HepG2 (cell line): ENCODE measurements at regions not wholly inside any gene's neighbourhood (a gene's known extent, or its start where the extent isn't known, plus 50 kb on each side); places are given as distances from the start of the nearest gene placed in this dataset.

Experiments
- ATAC-seq: fragments of 200-7000 bp; cut with Tn5 transposase; 3 replicates; pipeline ENCODE4 v1.9.1; 2020; ENCODE audit warnings: mild to moderate bottlenecking, moderate library complexity
- BruUV-seq: library from RNA; stranded (reverse); fragments of 400-500 nt; replicated peaks from 2 replicates; lab custom pipeline; 2021; lab: Mats Ljungman, UMichigan
- CTCF ChIA-PET: fragments of 300-600 bp; formaldehyde crosslinking; extraction: SDS; loops from one replicate; lab custom pipeline; 2021; ENCODE audit warnings: low total read pairs, inconsistent platforms, low intra/inter-chr PET ratio; lab: Yijun Ruan, JAX
- POLR2A ChIA-PET: fragments of 350-600 bp; sonication (Branson Sonifier 250); formaldehyde crosslinking; loops from one replicate; lab custom pipeline; 2020; ENCODE audit warnings: antibody characterized with exemption, inconsistent platforms; lab: Yijun Ruan, JAX
- DNase-seq: peaks from one replicate; pipeline ENCODE4 v3.0.0-alpha.2; 2015; ENCODE audit warnings: low spot score
- FAIRE-seq: peaks from 3 replicates; lab custom pipeline; 2011; peaks lifted over from hg19 to GRCh38; lab: Jason Lieb, UNC
- H2AFZ ChIP-seq: one replicate; pipeline ENCODE4 v1.6.1; 2011; ENCODE audit warnings: low read length, inconsistent platforms
- H3K27ac ChIP-seq: fragments of 300-600 bp; 3 replicates; pipeline ENCODE4 v1.8.0; 2011; ENCODE audit warnings: mixed run types, mild to moderate bottlenecking, mixed read lengths, low read length, inconsistent platforms; ENCODE audit not compliant: insufficient read depth; ENCODE audit errors: extremely low read length
- H3K27me3 ChIP-seq, 2 experiments: fragments of 200-600 bp in 1 of 2; 2 replicates in 1 of 2; 3 replicates in 1 of 2; pipeline versions ENCODE4 v1.6.0 to v1.8.0; 2011; ENCODE audit warnings: low read length in 2 of 2, mild to moderate bottlenecking in 2 of 2, moderate library complexity in 2 of 2, inconsistent platforms in 1 of 2; ENCODE audit not compliant: insufficient read depth in 2 of 2, control insufficient read depth in 1 of 2
- H3K36me3 ChIP-seq, 2 experiments: fragments of 200-600 bp in 1 of 2; replicated peaks in 1 of 2; 2 replicates in 1 of 2; 3 replicates in 1 of 2; pipeline versions ENCODE4 v1.5.1 to v1.8.0; 2011; ENCODE audit warnings: low read length in 2 of 2, inconsistent platforms in 1 of 2; ENCODE audit not compliant: insufficient read depth in 2 of 2, control insufficient read depth in 1 of 2
- H3K4me1 ChIP-seq: 2 replicates; pipeline ENCODE4 v1.5.1; 2012; ENCODE audit warnings: low read length, inconsistent platforms; ENCODE audit not compliant: insufficient read depth
- H3K4me2 ChIP-seq: 2 replicates; pipeline ENCODE4 v1.6.0; 2011; ENCODE audit warnings: low read depth, low read length, inconsistent platforms
- H3K4me3 ChIP-seq, 3 experiments: fragments of 200-600 bp in 1 of 3; sonication (generic), shearing (Covaris generic) in 1 of 3; replicated peaks in 1 of 3; 2 replicates each; pipeline ENCODE4 v1.5.1; 2011 to 2016; ENCODE audit warnings: low read length in 3 of 3, inconsistent platforms in 2 of 3, low read depth in 2 of 3, mild to moderate bottlenecking in 2 of 3, control low read depth in 1 of 3, mixed read lengths in 1 of 3; ENCODE audit not compliant: insufficient read depth in 1 of 3
- H3K79me2 ChIP-seq: one replicate; pipeline ENCODE4 v1.6.1; 2011; ENCODE audit warnings: low read length, inconsistent platforms; ENCODE audit not compliant: insufficient read depth
- H3K9ac ChIP-seq: 2 replicates; pipeline ENCODE4 v1.6.0; 2011; ENCODE audit warnings: mild to moderate bottlenecking, low read depth, low read length, inconsistent platforms; ENCODE audit not compliant: insufficient read depth
- H3K9me3 ChIP-seq: 2 replicates; pipeline ENCODE4 v1.5.1; 2012; ENCODE audit warnings: mild to moderate bottlenecking, low read length
- H4K20me1 ChIP-seq: 2 replicates; pipeline ENCODE4 v1.6.0; 2011; ENCODE audit warnings: inconsistent platforms, mild to moderate bottlenecking, low read length, moderate library complexity; ENCODE audit not compliant: insufficient read depth
- JUN ChIP-seq: sonication (generic); formaldehyde crosslinking; IDR thresholded peaks from 2 replicates; pipeline ENCODE4 v1.4.0; 2020; ENCODE audit warnings: mild to moderate bottlenecking, missing genetic modification reagents
- SRF ChIP-seq: IDR thresholded peaks from 2 replicates; pipeline ENCODE4 v1.6.1; 2011; ENCODE audit warnings: mild to moderate bottlenecking, low read depth, low read length, moderate library complexity
- ZNF530 ChIP-seq: sonication (generic); formaldehyde crosslinking; IDR thresholded peaks from 2 replicates; pipeline ENCODE4 v1.5.0; 2020; ENCODE audit warnings: low read depth, mild to moderate bottlenecking, missing genetic modification reagents
- WGBS: methylation state at CpG from one replicate; pipeline ENCODE4 v1.1.6; 2017; ENCODE audit warnings: low lambda C conversion rate; 5-methylcytosine and 5-hydroxymethylcytosine counted together
- in situ Hi-C: cut with HindIII; loops from 2 replicates; pipeline ENCODE4 v1.10.0; 2017; ENCODE audit warnings: low pct_unique_long_range_greater_than_20kb; ENCODE audit not compliant: extremely low pct_ligation_motif_present
- intact Hi-C: fragments of 100-400 bp; cut with micrococcal nuclease; formaldehyde crosslinking; loops from one replicate; pipeline ENCODE4 v1.10.0; 2022; ENCODE audit not compliant: unreplicated experiment
- TF ChIP-seq, protein P1 (sequence below): sonication (generic); formaldehyde crosslinking; IDR thresholded peaks from 2 replicates; pipeline ENCODE4 v1.8.0; 2022; ENCODE audit warnings: missing genetic modification reagents, mild to moderate bottlenecking, moderate library complexity, borderline replicate concordance
- TF ChIP-seq, protein P2 (sequence below): sonication (generic); formaldehyde crosslinking; IDR thresholded peaks from 2 replicates; pipeline ENCODE4 v1.5.0; 2020; ENCODE audit warnings: missing genetic modification reagents, mild to moderate bottlenecking, borderline replicate concordance
- TF ChIP-seq, protein P3 (sequence below): IDR thresholded peaks from 2 replicates; pipeline ENCODE4 v1.6.1; 2016; ENCODE audit warnings: control low read depth
- TF ChIP-seq, protein P4 (sequence below): sonication (generic); formaldehyde crosslinking; IDR thresholded peaks from 2 replicates; pipeline ENCODE4 v1.5.0; 2020; ENCODE audit warnings: missing genetic modification reagents

- TF ChIP-seq, protein P1, sequence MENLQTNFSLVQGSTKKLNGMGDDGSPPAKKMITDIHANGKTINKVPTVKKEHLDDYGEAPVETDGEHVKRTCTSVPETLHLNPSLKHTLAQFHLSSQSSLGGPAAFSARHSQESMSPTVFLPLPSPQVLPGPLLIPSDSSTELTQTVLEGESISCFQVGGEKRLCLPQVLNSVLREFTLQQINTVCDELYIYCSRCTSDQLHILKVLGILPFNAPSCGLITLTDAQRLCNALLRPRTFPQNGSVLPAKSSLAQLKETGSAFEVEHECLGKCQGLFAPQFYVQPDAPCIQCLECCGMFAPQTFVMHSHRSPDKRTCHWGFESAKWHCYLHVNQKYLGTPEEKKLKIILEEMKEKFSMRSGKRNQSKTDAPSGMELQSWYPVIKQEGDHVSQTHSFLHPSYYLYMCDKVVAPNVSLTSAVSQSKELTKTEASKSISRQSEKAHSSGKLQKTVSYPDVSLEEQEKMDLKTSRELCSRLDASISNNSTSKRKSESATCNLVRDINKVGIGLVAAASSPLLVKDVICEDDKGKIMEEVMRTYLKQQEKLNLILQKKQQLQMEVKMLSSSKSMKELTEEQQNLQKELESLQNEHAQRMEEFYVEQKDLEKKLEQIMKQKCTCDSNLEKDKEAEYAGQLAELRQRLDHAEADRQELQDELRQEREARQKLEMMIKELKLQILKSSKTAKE = no peak
- TF ChIP-seq ZNF530 = no peak
Observed at GRCh38 chr5:37899037-37899436, 59.2 kb upstream of the GDNF start (continued).

- Histone ChIP-seq H3K4me2 (no peak overlapping the region), H3K27me3 (peaks cover 0 to 10% of the 10 kb centered on the region in 2 experiments; a peak in 2 of 5 replicates), H3K4me3 (no peak overlapping the region), H3K36me3 (no peaks in the 10 kb centered on the region), H3K4me1 (no peaks in the 10 kb centered on the region), H3K79me2 (no peaks in the 10 kb centered on the region), H3K9me3 (no peaks in the 10 kb centered on the region), H3K9ac (no peak overlapping the region), H4K20me1 (no peaks in the 10 kb centered on the region), H3K27ac (no peak overlapping the region), H2AFZ (no peak overlapping the region)
- ATAC-seq (no peak), FAIRE-seq (no peak), DNase-seq (no peak)
- intact Hi-C loops (no loop called here), in situ Hi-C loops (no loop called here)
- 10% methylated on average over 4 of the region's 4 CpGs for WGBS
- CTCF ChIA-PET = no interaction called here
- BruUV-seq = no TSS peak
- POLR2A ChIA-PET = no interaction called here
- no peak for TF ChIP-seq JUN
Observed at GRCh38 chr5:37896159-37896558, 56.3 kb upstream of the GDNF start.

- DNase-seq (no peak), FAIRE-seq (no peak), ATAC-seq (no peak)
- Histone ChIP-seq H3K36me3 (no peaks in the 10 kb centered on the region), H4K20me1 (no peaks in the 10 kb centered on the region), H3K4me2 (no peak overlapping the region), H3K4me1 (no peaks in the 10 kb centered on the region), H2AFZ (no peak overlapping the region), H3K9ac (no peak overlapping the region), H3K9me3 (no peaks in the 10 kb centered on the region), H3K4me3 (no peak overlapping the region), H3K27ac (no peak overlapping the region), H3K79me2 (no peaks in the 10 kb centered on the region), H3K27me3 (peaks cover 0 to 16% of the 10 kb centered on the region in 2 experiments; a peak in 2 of 5 replicates)
- in situ Hi-C loops (no loop called here), intact Hi-C loops (no loop called here)
- ChIA-PET POLR2A (no interaction called here), CTCF (no interaction called here)
- no TSS peak for BruUV-seq
- 13% methylated on average over 3 of the region's 3 CpGs for WGBS
- TF ChIP-seq, protein P2, sequence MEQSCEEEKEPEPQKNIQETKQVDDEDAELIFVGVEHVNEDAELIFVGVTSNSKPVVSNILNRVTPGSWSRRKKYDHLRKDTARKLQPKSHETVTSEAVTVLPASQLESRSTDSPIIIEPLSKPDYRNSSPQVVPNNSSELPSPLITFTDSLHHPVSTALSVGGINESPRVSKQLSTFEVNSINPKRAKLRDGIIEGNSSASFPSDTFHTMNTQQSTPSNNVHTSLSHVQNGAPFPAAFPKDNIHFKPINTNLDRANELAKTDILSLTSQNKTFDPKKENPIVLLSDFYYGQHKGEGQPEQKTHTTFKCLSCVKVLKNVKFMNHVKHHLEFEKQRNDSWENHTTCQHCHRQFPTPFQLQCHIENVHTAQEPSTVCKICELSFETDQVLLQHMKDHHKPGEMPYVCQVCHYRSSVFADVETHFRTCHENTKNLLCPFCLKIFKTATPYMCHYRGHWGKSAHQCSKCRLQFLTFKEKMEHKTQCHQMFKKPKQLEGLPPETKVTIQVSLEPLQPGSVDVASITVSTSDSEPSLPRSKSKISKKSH (CRISPR knock-in tag) = no peak
- TF ChIP-seq, protein P3, sequence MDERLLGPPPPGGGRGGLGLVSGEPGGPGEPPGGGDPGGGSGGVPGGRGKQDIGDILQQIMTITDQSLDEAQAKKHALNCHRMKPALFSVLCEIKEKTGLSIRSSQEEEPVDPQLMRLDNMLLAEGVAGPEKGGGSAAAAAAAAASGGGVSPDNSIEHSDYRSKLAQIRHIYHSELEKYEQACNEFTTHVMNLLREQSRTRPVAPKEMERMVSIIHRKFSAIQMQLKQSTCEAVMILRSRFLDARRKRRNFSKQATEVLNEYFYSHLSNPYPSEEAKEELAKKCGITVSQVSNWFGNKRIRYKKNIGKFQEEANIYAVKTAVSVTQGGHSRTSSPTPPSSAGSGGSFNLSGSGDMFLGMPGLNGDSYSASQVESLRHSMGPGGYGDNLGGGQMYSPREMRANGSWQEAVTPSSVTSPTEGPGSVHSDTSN = no peak
- TF ChIP-seq SRF = no peak
- TF ChIP-seq, protein P4, sequence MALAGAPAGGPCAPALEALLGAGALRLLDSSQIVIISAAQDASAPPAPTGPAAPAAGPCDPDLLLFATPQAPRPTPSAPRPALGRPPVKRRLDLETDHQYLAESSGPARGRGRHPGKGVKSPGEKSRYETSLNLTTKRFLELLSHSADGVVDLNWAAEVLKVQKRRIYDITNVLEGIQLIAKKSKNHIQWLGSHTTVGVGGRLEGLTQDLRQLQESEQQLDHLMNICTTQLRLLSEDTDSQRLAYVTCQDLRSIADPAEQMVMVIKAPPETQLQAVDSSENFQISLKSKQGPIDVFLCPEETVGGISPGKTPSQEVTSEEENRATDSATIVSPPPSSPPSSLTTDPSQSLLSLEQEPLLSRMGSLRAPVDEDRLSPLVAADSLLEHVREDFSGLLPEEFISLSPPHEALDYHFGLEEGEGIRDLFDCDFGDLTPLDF (CRISPR knock-in tag) = no peak
Observed at GRCh38 chr5:37893434-37894134, 53.7 kb upstream of the GDNF start.
